VCaP (cell line): ENCODE measurements at regions not wholly inside any gene's neighbourhood (a gene's known extent, or its start where the extent isn't known, plus 50 kb on each side); places are given as distances from the start of the nearest gene placed in this dataset.

Source experiments
- H3K27ac ChIP-seq: fragments of 450-650 bp; 2 replicates; pipeline ENCODE4 v1.5.1; 2017
- CTCF ChIP-seq: fragments of 450-650 bp; conservative IDR thresholded peaks from 2 replicates; pipeline ENCODE4 v1.5.1; 2017; ENCODE audit warnings: mild to moderate bottlenecking, moderate library complexity

- TF ChIP-seq CTCF = no peak
- no peak overlapping the region for H3K27ac ChIP-seq
These were observed 386.6 kb upstream of the DAB2 start for GRCh38 chr5:39811381-39811780.

- no peak overlapping the region for H3K27ac ChIP-seq
- TF ChIP-seq CTCF = no peak
These were observed 383.9 kb upstream of the DAB2 start for GRCh38 chr5:39808656-39809055.

DNA sequence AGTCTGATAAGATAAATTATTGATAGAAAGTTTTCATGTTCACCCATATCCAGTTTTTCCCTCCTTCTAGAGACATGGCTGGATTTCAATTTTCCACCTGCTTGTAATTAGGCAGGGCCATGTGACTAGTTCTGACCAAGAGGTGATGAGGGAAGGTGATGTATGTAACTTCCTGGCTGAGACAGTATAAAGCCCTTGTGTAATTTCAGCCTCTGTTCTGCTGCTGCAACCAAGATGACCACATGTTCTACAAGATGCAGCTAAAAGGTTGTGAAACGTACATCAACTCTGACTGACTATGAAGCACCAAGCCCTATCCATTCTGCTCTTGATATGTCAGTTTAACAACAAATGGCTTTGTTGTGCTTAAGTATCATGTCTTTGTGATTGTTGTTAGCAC lies 376.5 kb upstream of the DAB2 start:
- H3K27ac ChIP-seq = no peak overlapping the region
- TF ChIP-seq CTCF = no peak

GRCh38 chr5:39800042-39800601 lies 375.3 kb upstream of the DAB2 start:
- H3K27ac ChIP-seq = peak overlapping the region; percentile 27; the same call in 1 of the 2 replicates
- TF ChIP-seq CTCF = no peak

DNA sequence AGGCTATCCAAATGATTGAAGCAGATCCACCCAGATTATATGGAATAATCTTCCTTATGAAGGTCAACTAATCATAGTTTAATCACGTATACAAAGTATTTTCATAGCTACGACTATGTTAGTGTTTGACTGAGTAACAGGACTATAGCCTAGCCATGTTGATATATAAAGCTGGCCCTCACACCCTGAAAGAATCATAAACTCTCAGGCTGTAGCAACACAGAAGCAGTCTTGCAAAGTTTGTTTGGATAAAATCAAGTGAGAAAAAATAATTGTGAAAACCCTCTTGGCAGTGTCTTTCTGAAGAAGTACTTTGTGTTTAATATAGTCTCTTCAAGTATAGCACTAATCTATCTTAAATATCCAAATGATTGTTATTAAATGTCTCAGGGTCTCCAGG lies 374.5 kb upstream of the DAB2 start:
- TF ChIP-seq CTCF = no peak
- H3K27ac ChIP-seq = no peak overlapping the region

GRCh38 chr5:39794513-39795210 lies 369.9 kb upstream of the DAB2 start:
- H3K27ac ChIP-seq = no peak overlapping the region
- no peak for TF ChIP-seq CTCF

- TF ChIP-seq CTCF = no peak
- H3K27ac ChIP-seq = no peak overlapping the region
These were observed 360.6 kb upstream of the DAB2 start for GRCh38 chr5:39785410-39785809.
